Heart left ventricle (tissue), 16 donors: ENCODE measurements at regions not wholly inside any gene's neighbourhood (a gene's known extent, or its start where the extent isn't known, plus 50 kb on each side); places are given as distances from the start of the nearest gene placed in this dataset.

Experiments used
- ATAC-seq, 4 donors: fragments of 200-7000 bp; cut with Tn5 transposase; one replicate each; pipeline ENCODE4 v1.9.1; 2020 to 2022; ENCODE audit warnings: moderate library complexity in 4 of 4, mild to moderate bottlenecking in 3 of 4, moderate number of reproducible peaks in 1 of 4
- DNase-seq, 5 donors: peaks; one replicate each; pipeline ENCODE4 v3.0.0-alpha.2; 2020
- H3K27ac ChIP-seq, 12 donors: fragments of 200-600 bp; sonication (generic) in 4 of 12; one replicate each; pipeline versions ENCODE4 v1.5.0 to v1.8.0; 2016 to 2022; ENCODE audit warnings: mild to moderate bottlenecking in 2 of 12
- H3K27me3 ChIP-seq, 9 donors: fragments of 200-600 bp; sonication (generic) in 2 of 9; one replicate each; pipeline versions ENCODE4 v1.5.1 to v1.8.0; 2016 to 2022; ENCODE audit warnings: mild to moderate bottlenecking in 3 of 9
- H3K36me3 ChIP-seq, 9 donors: fragments of 200-600 bp; sonication (generic) in 2 of 9; one replicate each; pipeline versions ENCODE4 v1.5.0 to v1.8.0; 2018 to 2022; ENCODE audit warnings: mild to moderate bottlenecking in 2 of 9
- H3K4me1 ChIP-seq, 12 donors: fragments of 200-600 bp; sonication (generic) in 4 of 12; one replicate each; pipeline versions ENCODE4 v1.5.0 to v1.8.0; 2016 to 2022; ENCODE audit warnings: mild to moderate bottlenecking in 3 of 12
- H3K4me3 ChIP-seq, 12 donors: fragments of 200-600 bp; sonication (generic) in 4 of 12; one replicate each; pipeline versions ENCODE4 v1.5.0 to v1.8.0; 2017 to 2022; ENCODE audit warnings: mild to moderate bottlenecking in 9 of 12, moderate library complexity in 4 of 12
- H3K9me3 ChIP-seq, 12 donors: fragments of 200-600 bp; sonication (generic) in 4 of 12; one replicate each; pipeline versions ENCODE4 v1.5.0 to v1.8.0; 2016 to 2022; ENCODE audit warnings: mild to moderate bottlenecking in 1 of 12
- POLR2A ChIP-seq, 2 donors: fragments of 450-650 bp; IDR thresholded peaks; one replicate each; pipeline ENCODE4 v1.6.1; 2017; ENCODE audit warnings: antibody characterized with exemption in 2 of 2, mild to moderate bottlenecking in 2 of 2, moderate library complexity in 2 of 2
- WGBS, 4 donors: extraction: QIAGEN DNeasy Blood & Tissue Kit in 2 of 4; methylation state at CpG; one replicate each; pipeline versions ENCODE4 v1.1.5 to v1.1.7; 2013 to 2018; 5-methylcytosine and 5-hydroxymethylcytosine counted together
- intact Hi-C, 10 donors: fragments of 100-400 bp; cut with DNase I; formaldehyde crosslinking; loops; one replicate each; pipeline versions ENCODE4 v1.11.1 to v1.14.2; 2022
- TF ChIP-seq, protein P1 (sequence below), 12 donors: fragments of 200-600 bp; sonication (generic) in 4 of 12; IDR thresholded peaks; one replicate each; pipeline versions ENCODE4 v1.5.0 to v1.8.0; 2018 to 2022; ENCODE audit warnings: antibody characterized with exemption in 12 of 12, mild to moderate bottlenecking in 5 of 12
- donor health status: ischemic (EF 13 %, LVEDD 7.1; RV severe dilation, severe dysfunction).
- donor health status: healthy with polysubstance abuse.
- donor health status: DM: no; HTN: yes; CAD: no.
- donor health status: DM: no; HTN: no; CAD: no.
- donor health status: ischemic (EF 25% LVEDD 6.9; RV normal size, moderate dysfunction).
- donor health status: ischemic (EF 25% LVEDD 5.7; RV mildly dilated, moderate dysfunction).
- donor health status: healthy.
- donor health status: DM: yes; HTN: yes; CAD: no.
- donor health status: ischemic (EF 35%, LVEDD 5.7; RV mildly dilated, moderate dysfunction).
- donor health status: nonischemic (EF 11% LVEDD 7.7; RV severe dilation, severe dysfunction).
- donor health status: DM: yes; HTN: yes; CAD: no.
- donor health status: PGD.
- donor health status: ischemic (EF 29% LVEDD 5.4; RV normal size, mild dysfunction).
- donor health status: nonischemic (EF 23%, LVEDD 6.1; RV moderate dilation, normal function).

- Histone ChIP-seq H3K36me3 (no peaks in the 10 kb centered on the region), H3K4me3 (no peak overlapping the region), H3K9me3 (no peaks in the 10 kb centered on the region), H3K27ac (no peak overlapping the region), H3K4me1 (no peaks in the 10 kb centered on the region), H3K27me3 (peaks cover 0 to 4% (median 0%) of the 10 kb centered on the region in 9 donors)
- ATAC-seq (no peak), DNase-seq (no peak)
- intact Hi-C loops = no loop called here
- WGBS, 4 donors = 80 to 92% (median 84%) methylated on average over 4 of the region's 4 CpGs
- TF ChIP-seq POLR2A (IDR thresholded peaks at IDR 0.05) = no peak
- TF ChIP-seq, protein P1, sequence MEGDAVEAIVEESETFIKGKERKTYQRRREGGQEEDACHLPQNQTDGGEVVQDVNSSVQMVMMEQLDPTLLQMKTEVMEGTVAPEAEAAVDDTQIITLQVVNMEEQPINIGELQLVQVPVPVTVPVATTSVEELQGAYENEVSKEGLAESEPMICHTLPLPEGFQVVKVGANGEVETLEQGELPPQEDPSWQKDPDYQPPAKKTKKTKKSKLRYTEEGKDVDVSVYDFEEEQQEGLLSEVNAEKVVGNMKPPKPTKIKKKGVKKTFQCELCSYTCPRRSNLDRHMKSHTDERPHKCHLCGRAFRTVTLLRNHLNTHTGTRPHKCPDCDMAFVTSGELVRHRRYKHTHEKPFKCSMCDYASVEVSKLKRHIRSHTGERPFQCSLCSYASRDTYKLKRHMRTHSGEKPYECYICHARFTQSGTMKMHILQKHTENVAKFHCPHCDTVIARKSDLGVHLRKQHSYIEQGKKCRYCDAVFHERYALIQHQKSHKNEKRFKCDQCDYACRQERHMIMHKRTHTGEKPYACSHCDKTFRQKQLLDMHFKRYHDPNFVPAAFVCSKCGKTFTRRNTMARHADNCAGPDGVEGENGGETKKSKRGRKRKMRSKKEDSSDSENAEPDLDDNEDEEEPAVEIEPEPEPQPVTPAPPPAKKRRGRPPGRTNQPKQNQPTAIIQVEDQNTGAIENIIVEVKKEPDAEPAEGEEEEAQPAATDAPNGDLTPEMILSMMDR (IDR thresholded peaks at IDR 0.05) = no peak
Measured at GRCh38 chr2:106602042-106602441, 114.9 kb downstream of the CD8B2 start.

DNA sequence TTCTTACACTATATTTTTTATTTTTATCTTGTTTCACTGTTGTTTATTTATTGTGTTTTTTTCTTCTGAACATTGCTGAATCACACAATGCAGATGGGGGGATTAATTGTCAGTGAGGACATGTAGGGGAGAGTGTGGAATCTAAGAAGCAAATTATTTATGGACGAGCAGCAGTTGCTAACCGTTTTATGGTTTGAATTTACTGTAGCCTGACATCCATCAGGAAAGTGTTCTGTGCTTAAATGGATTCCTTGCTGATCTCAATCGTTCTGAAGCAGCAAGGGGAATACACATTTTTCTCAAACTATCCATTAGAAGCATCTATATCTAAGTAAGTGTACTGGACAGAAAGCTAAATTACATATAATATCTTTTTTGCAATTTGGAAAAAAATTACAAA lies 119.5 kb downstream of the CD8B2 start:
- intact Hi-C loops = no loop called here
- Histone ChIP-seq H3K4me3 (no peak overlapping the region), H3K36me3 (no peaks in the 10 kb centered on the region), H3K9me3 (no peaks in the 10 kb centered on the region), H3K27me3 (no peaks in the 10 kb centered on the region), H3K4me1 (no peaks in the 10 kb centered on the region), H3K27ac (no peak overlapping the region)
- no peak for DNase-seq
- no peak for ATAC-seq
- TF ChIP-seq POLR2A (IDR thresholded peaks at IDR 0.05) = no peak
- TF ChIP-seq, protein P1 (IDR thresholded peaks at IDR 0.05) = no peak
- 72 to 80% (median 75%) methylated on average over 3 of the region's 3 CpGs for WGBS, 4 donors

- no peaks in the 10 kb centered on the region for H3K4me1 ChIP-seq
- intact Hi-C loops = no loop called here
- 88 to 100% (median 98%) methylated on average over 1 of the region's 1 CpG for WGBS, 4 donors
- no peaks in the 10 kb centered on the region for H3K27me3 ChIP-seq
- peaks cover 0 to 2% (median 0%) of the 10 kb centered on the region in 12 donors for H3K9me3 ChIP-seq
- H3K4me3 ChIP-seq = no peak overlapping the region
- DNase-seq (no peak), ATAC-seq (no peak)
- no peaks in the 10 kb centered on the region for H3K36me3 ChIP-seq
- TF ChIP-seq, protein P1 (IDR thresholded peaks at IDR 0.05) = no peak
- no peak for TF ChIP-seq POLR2A (IDR thresholded peaks at IDR 0.05)
- no peak overlapping the region for H3K27ac ChIP-seq
Measured at GRCh38 chr2:106607371-106607770, 120.2 kb downstream of the CD8B2 start.

DNA sequence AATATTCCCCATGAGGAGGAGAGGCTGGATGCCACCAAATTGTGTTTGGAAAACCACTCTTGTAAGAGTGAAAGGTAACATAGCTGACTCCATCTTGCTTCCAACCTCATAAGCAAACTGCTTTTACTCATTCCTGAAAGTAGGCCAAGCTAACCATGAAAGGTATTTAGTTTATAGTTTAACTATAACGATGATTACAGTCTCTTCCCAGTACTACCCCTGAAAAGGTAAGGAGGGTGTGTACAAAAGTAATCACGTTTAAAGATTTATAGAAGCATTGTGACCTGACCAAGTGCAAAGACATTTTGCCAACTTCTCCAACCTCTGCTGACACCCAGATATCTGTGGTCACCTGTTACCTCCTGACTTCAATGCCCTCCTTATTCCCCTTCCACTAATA lies 122.6 kb downstream of the CD8B2 start:
- Histone ChIP-seq H3K4me1 (peaks cover 0 to under 1% (median 0%) of the 10 kb centered on the region in 12 donors), H3K4me3 (no peak overlapping the region), H3K27me3 (no peaks in the 10 kb centered on the region), H3K36me3 (no peaks in the 10 kb centered on the region), H3K9me3 (peaks cover 0 to 12% (median 7%) of the 10 kb centered on the region in 12 donors), H3K27ac (no peak overlapping the region)
- no peak for ATAC-seq
- TF ChIP-seq, protein P1 (IDR thresholded peaks at IDR 0.05) = no peak
- TF ChIP-seq POLR2A (IDR thresholded peaks at IDR 0.05) = no peak
- WGBS, 4 donors = 76 to 88% (median 77%) methylated on average over 2 of the region's 2 CpGs
- DNase-seq = no peak
- intact Hi-C loops = no loop called here
